SJCRH30 (cell line): ENCODE measurements at regions not wholly inside any gene's neighbourhood (a gene's known extent, or its start where the extent isn't known, plus 50 kb on each side); places are given as distances from the start of the nearest gene placed in this dataset.
"Not testable (repeated sequence)": the region's sequence is repeated elsewhere in the genome, so short reads cannot be mapped to it uniquely, and the experiment has no call there.

Source experiments
- DNase-seq, 2 experiments: peaks; one replicate each; pipeline ENCODE4 v3.0.0-alpha.2; 2015 to 2020
- H3K27ac ChIP-seq: fragments of 250-450 bp; sonication (Bioruptor Pico); 2 replicates; pipeline ENCODE4 v1.5.1; 2020; ENCODE audit warnings: mild to moderate bottlenecking, moderate library complexity
- H3K27me3 ChIP-seq: fragments of 250-450 bp; sonication (Bioruptor Pico); 2 replicates; pipeline ENCODE4 v1.5.1; 2020; ENCODE audit warnings: mild to moderate bottlenecking, moderate library complexity
- H3K36me3 ChIP-seq: fragments of 250-450 bp; sonication (Bioruptor Pico); 2 replicates; pipeline ENCODE4 v1.5.1; 2020; ENCODE audit warnings: mild to moderate bottlenecking, moderate library complexity
- H3K4me1 ChIP-seq: fragments of 250-450 bp; sonication (Bioruptor Pico); 2 replicates; pipeline ENCODE4 v1.5.1; 2020; ENCODE audit warnings: mild to moderate bottlenecking, moderate library complexity
- H3K4me3 ChIP-seq: fragments of 250-450 bp; sonication (Bioruptor Pico); 2 replicates; pipeline ENCODE4 v1.5.1; 2020; ENCODE audit warnings: mild to moderate bottlenecking, moderate library complexity
- H3K9me3 ChIP-seq: fragments of 250-450 bp; sonication (Bioruptor Pico); replicated peaks from 2 replicates; pipeline ENCODE4 v1.5.1; 2020; ENCODE audit warnings: mild to moderate bottlenecking, moderate library complexity

DNA sequence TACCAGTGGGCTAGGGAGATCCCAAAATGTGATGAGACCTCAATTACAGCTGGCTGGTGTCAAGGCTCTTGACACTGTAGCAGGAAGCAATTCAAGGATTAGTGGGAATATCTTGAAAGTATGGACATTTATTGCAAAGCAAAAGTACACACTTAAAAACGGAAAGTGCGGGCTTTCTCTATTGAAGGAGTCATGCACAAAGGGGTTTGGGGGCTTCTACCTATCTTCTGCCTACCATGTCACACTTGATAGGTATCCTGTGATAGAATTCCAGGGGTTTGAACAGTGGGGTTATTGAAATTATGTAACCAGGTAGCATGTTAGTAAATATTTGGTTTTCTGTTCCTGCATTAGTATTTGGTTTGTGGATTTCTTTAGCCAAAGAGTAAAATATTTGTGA is 1652.1 kb upstream of the DDX18 start:
- no peaks in the 10 kb centered on the region for H3K4me1 ChIP-seq
- H3K4me3 ChIP-seq, result no peak overlapping the region
- H3K27ac ChIP-seq, result no peak overlapping the region
- no peaks in the 10 kb centered on the region for H3K27me3 ChIP-seq
- H3K9me3 ChIP-seq, result no peaks in the 10 kb centered on the region
- H3K36me3 ChIP-seq, result no peaks in the 10 kb centered on the region
- no peak for DNase-seq

DNA sequence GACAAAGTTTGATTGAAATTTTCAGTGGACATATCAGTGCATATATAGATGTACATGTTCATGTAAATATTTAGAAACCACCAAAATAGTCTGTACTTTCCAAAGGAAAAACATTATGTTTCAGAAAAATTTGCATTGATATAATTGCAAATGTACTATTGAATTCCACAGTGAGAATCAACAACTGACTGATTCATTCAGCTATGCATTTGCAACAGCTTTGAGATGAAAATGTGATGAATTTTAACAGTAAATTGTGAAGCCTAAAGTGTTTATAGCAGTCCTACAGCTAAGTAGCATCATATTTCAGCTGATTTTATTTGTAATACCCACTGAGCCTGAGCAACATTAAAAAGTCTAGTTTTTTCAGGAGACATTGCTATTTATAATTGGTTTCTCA is 1647.4 kb upstream of the DDX18 start:
- Histone ChIP-seq H3K27me3 (no peaks in the 10 kb centered on the region), H3K4me1 (no peaks in the 10 kb centered on the region), H3K36me3 (no peaks in the 10 kb centered on the region), H3K9me3 (no peaks in the 10 kb centered on the region), H3K4me3 (no peak overlapping the region), H3K27ac (no peak overlapping the region)
- no peak for DNase-seq

DNA sequence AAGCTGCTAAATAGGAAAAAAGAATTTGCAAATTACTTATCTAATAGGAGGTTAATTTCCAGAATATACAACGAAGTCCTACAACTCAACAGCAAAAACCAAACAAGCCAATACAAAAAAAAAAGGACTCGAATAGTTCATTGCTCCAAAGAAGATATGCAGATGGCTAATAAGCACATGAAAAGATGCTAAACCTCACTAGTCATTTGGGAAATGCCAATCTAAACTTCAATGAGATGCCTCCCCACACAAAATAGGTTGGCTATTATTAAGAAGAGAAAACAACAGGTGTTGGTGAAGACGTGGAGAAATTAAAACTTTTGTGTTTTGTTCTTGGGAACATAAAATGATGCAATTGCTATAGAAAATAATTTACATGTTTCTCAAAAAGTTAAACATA is 1634.4 kb upstream of the DDX18 start:
- Histone ChIP-seq H3K4me3 (no peak overlapping the region), H3K27ac (no peak overlapping the region), H3K27me3 (no peaks in the 10 kb centered on the region; the same call in 1 of the 2 replicates), H3K4me1 (no peaks in the 10 kb centered on the region), H3K36me3 (no peaks in the 10 kb centered on the region), H3K9me3 (no peaks in the 10 kb centered on the region)
- DNase-seq, result no peak

DNA sequence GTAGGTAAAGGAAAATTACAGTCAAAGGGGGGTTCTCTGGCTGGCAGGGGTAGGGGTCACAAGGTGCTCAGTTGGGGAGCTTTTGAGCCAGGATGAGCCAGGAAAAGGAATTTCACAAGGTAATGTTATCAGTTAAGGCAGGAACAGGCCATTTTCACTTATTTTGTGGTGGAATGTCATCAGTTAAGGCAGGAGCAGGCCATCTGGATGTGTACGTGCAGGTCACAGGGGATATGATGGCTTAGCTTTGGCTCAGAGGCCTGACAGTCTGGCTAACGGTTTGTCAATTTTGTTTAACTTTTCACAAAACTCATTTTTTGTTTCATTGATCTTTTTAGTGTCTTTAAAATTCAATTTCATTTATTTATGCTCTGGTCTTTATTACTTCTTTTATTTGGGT is 1623.8 kb upstream of the DDX18 start:
- not testable (repeated sequence) for H3K9me3 ChIP-seq, H3K4me3 ChIP-seq, H3K4me1 ChIP-seq, H3K36me3 ChIP-seq, DNase-seq, H3K27me3 ChIP-seq, H3K27ac ChIP-seq

DNA sequence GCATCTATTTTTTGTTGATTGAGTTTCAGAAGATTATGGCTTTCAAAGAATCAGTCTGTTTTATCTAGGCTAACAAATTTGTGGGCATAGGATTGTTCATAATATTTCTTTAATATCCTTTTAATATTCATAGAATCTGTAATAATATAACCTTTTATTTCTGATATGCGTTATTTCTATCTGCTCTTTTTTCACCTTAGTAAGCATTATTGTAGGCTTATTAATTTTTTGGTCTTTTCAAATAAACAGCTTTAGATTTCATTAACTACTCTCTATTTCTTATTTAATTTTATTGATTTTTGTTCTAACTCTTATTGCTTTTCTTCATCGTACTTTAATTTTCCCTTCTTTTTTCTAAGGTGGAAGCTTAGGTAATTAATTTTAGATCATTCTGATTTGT is 1614.4 kb upstream of the DDX18 start:
- Histone ChIP-seq H3K27ac (no peak overlapping the region), H3K4me1 (no peaks in the 10 kb centered on the region), H3K9me3 (no peaks in the 10 kb centered on the region), H3K27me3 (no peaks in the 10 kb centered on the region; the same call in 1 of the 2 replicates), H3K4me3 (no peak overlapping the region), H3K36me3 (no peaks in the 10 kb centered on the region)
- no peak for DNase-seq

DNA sequence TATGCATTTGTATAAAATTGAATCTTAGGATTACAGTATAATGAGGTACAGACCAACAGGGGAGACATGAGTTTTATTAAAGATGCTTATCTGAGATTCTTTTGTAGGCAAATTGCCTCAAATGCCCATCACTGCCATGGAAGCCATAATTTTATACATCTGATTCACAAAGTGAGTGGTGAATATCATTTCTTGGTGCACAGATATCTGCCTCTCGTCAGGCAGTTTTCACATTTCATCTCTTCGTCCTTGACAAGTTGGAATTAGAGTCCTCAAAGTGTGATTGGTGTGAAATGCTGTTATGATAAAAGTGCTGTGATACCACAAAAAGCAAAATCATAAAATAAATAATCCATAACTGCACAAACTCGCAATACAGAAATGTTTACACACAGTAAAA is 1602.8 kb upstream of the DDX18 start:
- H3K27me3 ChIP-seq, result no peaks in the 10 kb centered on the region
- H3K9me3 ChIP-seq, result no peaks in the 10 kb centered on the region
- H3K4me1 ChIP-seq, result no peaks in the 10 kb centered on the region
- H3K36me3 ChIP-seq, result no peaks in the 10 kb centered on the region
- no peak for DNase-seq
- H3K4me3 ChIP-seq, result no peak overlapping the region
- H3K27ac ChIP-seq, result no peak overlapping the region

DNA sequence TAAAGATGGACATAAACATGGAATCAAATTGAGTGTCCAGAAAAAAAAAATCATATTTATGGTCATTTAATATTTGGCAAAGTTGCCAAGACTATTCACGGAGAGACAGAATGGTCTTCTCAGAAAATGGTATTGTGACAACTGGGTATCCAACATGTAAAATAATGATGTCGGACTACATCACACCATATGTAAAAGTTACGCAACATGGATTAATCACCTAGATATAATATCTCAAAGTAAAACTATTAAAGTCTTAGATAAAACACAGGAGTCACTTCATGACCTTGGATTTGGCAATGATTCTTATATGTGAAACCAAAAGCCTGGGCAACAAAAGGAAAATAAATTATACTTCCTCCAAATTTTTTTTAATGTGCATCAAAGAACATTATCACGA is 1591.7 kb upstream of the DDX18 start:
- DNase-seq, result no peak
- H3K4me1 ChIP-seq, result no peaks in the 10 kb centered on the region
- no peak overlapping the region for H3K4me3 ChIP-seq
- H3K36me3 ChIP-seq, result no peaks in the 10 kb centered on the region
- no peak overlapping the region for H3K27ac ChIP-seq
- H3K27me3 ChIP-seq, result peaks cover 14% of the 10 kb centered on the region; the same call in 1 of the 2 replicates
- H3K9me3 ChIP-seq, result no peaks in the 10 kb centered on the region

DNA sequence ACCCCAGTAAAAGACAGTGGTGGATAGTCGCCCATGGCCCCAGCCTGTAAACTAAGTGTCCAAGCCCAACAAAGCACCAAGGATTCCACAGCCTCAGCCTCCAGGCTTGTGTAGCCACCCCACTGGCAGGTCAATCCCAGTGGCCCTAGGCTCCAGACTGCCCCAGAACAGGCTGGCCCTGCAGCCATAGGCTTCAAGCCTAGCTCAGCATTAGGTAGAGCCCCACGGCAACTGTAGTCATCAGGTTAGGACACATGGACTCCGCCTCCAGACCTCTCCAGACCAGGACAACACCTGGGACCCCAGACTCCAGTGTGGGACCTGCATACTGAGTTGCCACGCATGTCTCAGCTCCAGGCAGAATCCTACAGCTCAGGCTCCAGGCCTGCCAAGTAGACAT is 1590.6 kb upstream of the DDX18 start:
- Histone ChIP-seq H3K4me3 (no peak overlapping the region), H3K27me3 (0 out of 2 replicates have a peak, but pooled peaks cover 9% of the 10 kb centered on the region), H3K9me3 (no peaks in the 10 kb centered on the region), H3K27ac (no peak overlapping the region), H3K36me3 (no peaks in the 10 kb centered on the region), H3K4me1 (no peaks in the 10 kb centered on the region)
- no peak for DNase-seq

DNA sequence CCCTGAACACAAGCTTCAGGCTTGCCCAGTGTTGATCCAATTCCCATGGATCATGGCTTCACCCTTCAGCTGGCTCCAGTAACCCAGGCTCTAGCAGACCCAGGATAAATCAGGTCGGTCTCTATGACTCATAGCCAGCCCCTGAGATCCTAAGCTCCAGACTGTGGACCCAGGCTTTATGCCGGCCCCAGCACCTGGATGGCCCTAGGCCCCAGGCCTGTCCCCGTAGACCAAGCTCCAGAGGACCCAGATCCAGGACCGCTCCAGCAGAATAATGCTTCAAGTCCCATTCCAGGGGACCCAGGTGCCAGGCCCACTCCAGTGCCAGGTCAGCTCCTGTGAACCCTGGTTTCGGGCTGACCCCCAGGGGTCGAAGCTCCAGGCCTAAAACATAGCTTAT is 1589.9 kb upstream of the DDX18 start:
- Histone ChIP-seq H3K4me1 (no peaks in the 10 kb centered on the region), H3K27me3 (0 out of 2 replicates have a peak, but pooled peaks cover 9% of the 10 kb centered on the region), H3K9me3 (no peaks in the 10 kb centered on the region), H3K27ac (no peak overlapping the region), H3K36me3 (no peaks in the 10 kb centered on the region), H3K4me3 (no peak overlapping the region)
- no peak for DNase-seq

DNA sequence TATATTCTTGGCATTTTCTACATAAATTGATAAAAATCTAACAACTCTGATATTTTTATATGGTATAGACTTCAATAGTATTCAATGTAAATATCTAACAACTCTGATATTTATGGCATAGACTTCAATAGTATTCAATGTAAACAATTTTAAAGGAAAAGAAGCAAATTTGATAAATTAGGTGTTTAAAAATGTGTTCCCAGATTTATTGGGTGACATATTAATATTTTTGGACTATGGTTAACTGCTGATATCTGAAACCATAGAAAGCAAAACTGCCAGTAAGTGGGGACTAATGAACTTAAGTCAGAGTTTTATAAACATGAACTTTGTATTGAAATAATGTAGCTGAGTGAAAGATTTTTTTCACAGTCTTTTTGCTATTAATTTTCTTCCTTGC is 1576.0 kb upstream of the DDX18 start:
- H3K36me3 ChIP-seq, result no peaks in the 10 kb centered on the region
- no peak overlapping the region for H3K27ac ChIP-seq
- H3K4me3 ChIP-seq, result no peak overlapping the region
- no peaks in the 10 kb centered on the region for H3K27me3 ChIP-seq
- DNase-seq, result no peak
- H3K9me3 ChIP-seq, result no peaks in the 10 kb centered on the region
- no peaks in the 10 kb centered on the region for H3K4me1 ChIP-seq

DNA sequence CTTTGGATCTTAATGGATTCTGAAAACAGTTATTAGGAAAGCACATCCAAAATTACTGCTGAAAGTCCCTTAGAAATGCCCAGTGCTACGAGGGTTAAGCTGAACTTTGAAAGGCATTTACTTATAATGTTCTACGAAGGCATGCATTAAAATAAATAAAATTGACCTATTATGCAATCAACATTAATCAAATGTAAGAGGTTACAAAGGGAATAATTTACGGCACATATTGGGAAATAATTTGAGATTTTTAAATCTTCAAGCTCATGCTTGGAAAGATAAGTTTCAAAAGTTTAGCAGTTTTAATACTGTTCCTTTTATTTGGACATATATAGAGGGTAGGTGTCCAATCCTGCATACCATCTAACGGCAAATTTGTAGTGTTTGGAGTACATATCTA is 1564.1 kb upstream of the DDX18 start:
- Histone ChIP-seq H3K4me1 (no peaks in the 10 kb centered on the region), H3K36me3 (no peaks in the 10 kb centered on the region), H3K27ac (no peak overlapping the region), H3K27me3 (0 out of 2 replicates have a peak, but pooled peaks cover 8% of the 10 kb centered on the region), H3K4me3 (no peak overlapping the region), H3K9me3 (no peaks in the 10 kb centered on the region; the same call in 1 of the 2 replicates)
- no peak for DNase-seq

DNA sequence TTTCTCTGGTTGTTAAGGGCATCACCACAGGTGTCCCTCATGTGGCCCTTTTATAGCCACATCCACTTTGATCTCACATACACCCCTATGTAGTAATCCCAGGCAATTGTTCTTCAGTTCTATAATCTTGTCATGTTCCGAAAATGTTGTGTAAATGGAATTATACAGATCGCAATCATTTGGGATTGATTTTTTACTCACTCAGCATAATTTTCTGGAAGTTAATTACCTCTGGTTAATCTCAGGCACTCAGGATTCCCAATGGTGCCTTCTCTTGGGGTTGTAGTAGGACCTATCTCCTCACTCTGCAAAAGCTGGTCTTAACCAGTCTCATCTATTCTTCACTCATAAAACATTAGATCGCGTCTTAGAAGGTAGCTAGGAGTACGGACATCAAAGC is 1549.6 kb upstream of the DDX18 start:
- H3K36me3 ChIP-seq, result no peaks in the 10 kb centered on the region
- no peak overlapping the region for H3K27ac ChIP-seq
- DNase-seq, result no peak
- no peaks in the 10 kb centered on the region for H3K27me3 ChIP-seq
- H3K4me3 ChIP-seq, result no peak overlapping the region
- H3K4me1 ChIP-seq, result no peaks in the 10 kb centered on the region
- no peaks in the 10 kb centered on the region for H3K9me3 ChIP-seq

DNA sequence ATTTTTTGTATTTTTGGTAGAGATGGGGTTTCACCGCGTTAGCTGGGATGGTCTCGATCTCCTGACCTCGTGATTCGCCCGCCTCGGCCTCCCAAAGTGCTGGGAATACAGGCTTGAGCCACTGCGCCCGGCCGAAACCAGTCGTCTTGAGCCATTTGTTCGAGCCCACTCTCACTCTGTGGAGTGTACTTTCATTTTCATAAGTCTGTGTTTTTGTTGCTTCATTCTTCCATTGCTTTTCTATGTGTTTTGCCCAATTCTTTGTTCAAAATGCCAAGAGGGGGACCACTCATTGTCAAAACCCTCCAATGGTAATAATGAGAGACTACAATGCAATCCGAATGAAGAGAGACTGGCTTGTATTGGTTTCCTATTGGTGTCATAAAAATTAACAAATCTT is 1545.5 kb upstream of the DDX18 start:
- Histone ChIP-seq H3K36me3 (no peaks in the 10 kb centered on the region), H3K4me1 (no peaks in the 10 kb centered on the region), H3K4me3 (no peak overlapping the region), H3K27me3 (no peaks in the 10 kb centered on the region), H3K27ac (no peak overlapping the region), H3K9me3 (no peaks in the 10 kb centered on the region)
- no peak for DNase-seq

DNA sequence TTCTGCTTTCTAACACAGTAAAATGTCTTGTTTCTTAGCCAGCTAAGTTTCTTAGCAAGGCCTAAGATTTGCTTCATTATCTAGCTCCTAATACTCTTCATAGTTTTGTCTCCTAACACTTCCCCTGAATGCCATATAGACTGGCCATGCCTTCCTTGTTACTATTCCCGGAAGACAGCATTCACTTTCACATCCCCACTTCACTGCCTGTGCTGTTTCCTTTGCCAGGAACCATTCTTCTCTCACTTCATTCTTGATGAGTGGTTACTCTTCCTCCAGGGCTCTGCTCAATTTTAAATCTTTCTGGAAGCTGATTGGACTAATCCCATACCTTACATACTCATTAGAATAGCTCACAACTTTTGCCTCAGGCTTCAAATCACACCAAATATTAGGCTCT is 1510.2 kb upstream of the DDX18 start:
- Histone ChIP-seq H3K27me3 (no peaks in the 10 kb centered on the region), H3K9me3 (no peaks in the 10 kb centered on the region), H3K4me3 (no peak overlapping the region), H3K36me3 (no peaks in the 10 kb centered on the region), H3K27ac (no peak overlapping the region), H3K4me1 (no peaks in the 10 kb centered on the region)
- DNase-seq, result no peak

DNA sequence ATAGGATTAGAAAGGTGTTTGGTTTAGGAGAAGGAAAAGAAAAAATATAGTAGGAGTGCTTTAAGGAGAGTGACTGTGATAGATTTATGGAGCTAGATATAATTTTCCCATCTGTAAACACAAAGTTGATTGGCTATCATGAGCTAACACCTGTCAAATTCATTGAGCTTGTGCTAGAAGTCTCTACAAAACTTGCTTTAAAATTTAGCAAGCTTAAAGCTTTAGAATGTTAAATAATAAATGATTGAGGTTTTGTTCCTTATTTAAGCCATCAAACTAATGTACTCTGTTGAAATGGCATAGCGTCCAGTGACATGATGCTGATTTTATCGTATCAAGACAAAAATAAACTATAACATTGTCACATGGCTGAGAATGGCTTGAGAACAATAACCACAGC is 1497.4 kb upstream of the DDX18 start:
- Histone ChIP-seq H3K36me3 (no peaks in the 10 kb centered on the region), H3K9me3 (no peaks in the 10 kb centered on the region), H3K27me3 (no peaks in the 10 kb centered on the region), H3K4me3 (no peak overlapping the region), H3K27ac (no peak overlapping the region), H3K4me1 (peaks cover 3% of the 10 kb centered on the region; the same call in 1 of the 2 replicates)
- no peak for DNase-seq

DNA sequence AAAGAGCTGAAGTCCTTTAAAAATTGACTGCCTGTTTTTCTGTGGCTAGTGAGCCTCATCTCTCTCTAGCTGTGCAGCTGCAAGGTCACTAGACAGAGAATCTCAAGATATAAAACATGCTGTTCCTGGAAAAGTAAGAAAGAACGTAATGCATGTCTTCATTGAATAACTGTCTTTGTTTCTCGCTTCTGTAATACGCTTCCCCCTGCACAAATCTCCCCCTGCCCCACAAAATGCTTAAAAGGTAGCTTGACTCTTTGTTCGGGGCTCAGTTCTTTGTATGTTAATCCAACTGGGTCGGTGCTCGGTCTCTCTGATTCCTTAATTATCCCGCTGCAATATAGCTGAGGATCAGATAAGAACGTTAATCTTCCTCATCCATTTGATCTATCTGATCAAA is 1495.9 kb upstream of the DDX18 start:
- not testable (repeated sequence) for H3K36me3 ChIP-seq, H3K9me3 ChIP-seq, H3K27ac ChIP-seq, H3K4me1 ChIP-seq, H3K4me3 ChIP-seq, DNase-seq, H3K27me3 ChIP-seq

DNA sequence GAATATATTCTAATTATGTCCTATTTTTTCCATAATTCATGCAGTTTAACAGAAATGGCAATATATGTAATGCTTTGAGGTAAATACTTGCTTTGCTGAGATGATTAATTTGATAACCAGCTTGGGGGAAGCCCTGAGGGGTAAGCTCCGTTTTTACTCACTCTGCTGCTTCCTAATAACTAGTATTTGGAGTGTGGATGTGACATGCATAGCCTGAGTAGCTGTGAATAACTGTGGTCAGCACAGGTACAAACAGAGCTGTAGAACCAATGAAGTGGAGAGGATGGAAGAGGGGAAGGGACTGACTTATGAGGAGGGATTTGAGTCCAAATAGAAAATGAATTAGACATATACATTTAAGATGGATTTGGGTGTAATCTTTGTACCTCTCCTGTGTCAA is 1495.5 kb upstream of the DDX18 start:
- Histone ChIP-seq H3K9me3 (no peaks in the 10 kb centered on the region), H3K4me1 (peaks cover 3% of the 10 kb centered on the region; the same call in 1 of the 2 replicates), H3K4me3 (no peak overlapping the region), H3K27ac (no peak overlapping the region), H3K36me3 (no peaks in the 10 kb centered on the region), H3K27me3 (no peaks in the 10 kb centered on the region)
- no peak for DNase-seq
